WTC11 (cell line): ENCODE measurements at regions not wholly inside any gene's neighbourhood (a gene's known extent, or its start where the extent isn't known, plus 50 kb on each side); places are given as distances from the start of the nearest gene placed in this dataset.

ENCODE experiments used
- ATAC-seq: fragments of 200-7000 bp; cut with Tn5 transposase; 2 replicates; pipeline ENCODE4 v1.10.0; 2021; ENCODE audit warnings: mild to moderate bottlenecking, moderate library complexity
- CTCF ChIA-PET: fragments of 300-600 bp; sonication (Branson Sonifier 250); formaldehyde crosslinking; loops from one replicate; lab custom pipeline; 2021; ENCODE audit warnings: antibody characterized with exemption; lab: Charles Lee
- POLR2A ChIA-PET: fragments of 350-600 bp; sonication (Branson Sonifier 250); formaldehyde crosslinking; loops from one replicate; lab custom pipeline; 2021; ENCODE audit warnings: antibody characterized with exemption; lab: Charles Lee
- DNase-seq: peaks from one replicate; pipeline ENCODE4 v3.0.0; 2021; ENCODE audit warnings: low spot score
- H3K27ac Mint-ChIP-seq: 2 replicates; pipeline ENCODE4 v1.8.0; 2021; ENCODE audit warnings: mixed read lengths
- H3K27me3 Mint-ChIP-seq: 2 replicates; pipeline ENCODE4 v1.8.0; 2021; ENCODE audit warnings: low read depth, mild to moderate bottlenecking, moderate library complexity, mixed read lengths
- H3K36me3 Mint-ChIP-seq: 2 replicates; pipeline ENCODE4 v1.8.0; 2021; ENCODE audit warnings: mixed read lengths
- H3K4me1 Mint-ChIP-seq: 2 replicates; pipeline ENCODE4 v1.8.0; 2022; ENCODE audit warnings: mixed read lengths
- H3K4me3 Mint-ChIP-seq: 2 replicates; pipeline ENCODE4 v1.8.0; 2021; ENCODE audit warnings: mild to moderate bottlenecking, moderate library complexity, mixed read lengths
- H3K9me3 Mint-ChIP-seq: 2 replicates; pipeline ENCODE4 v1.8.0; 2021; ENCODE audit warnings: mixed read lengths
- ATF1 ChIP-seq: sonication (generic); formaldehyde crosslinking; IDR thresholded peaks from 2 replicates; pipeline ENCODE4 v1.8.1; 2023; ENCODE audit warnings: mild to moderate bottlenecking, moderate library complexity, missing genetic modification reagents
- CBFB ChIP-seq: sonication (generic); formaldehyde crosslinking; IDR thresholded peaks from 2 replicates; pipeline ENCODE4 v1.8.1; 2022; ENCODE audit warnings: mild to moderate bottlenecking, low read depth, missing genetic modification reagents
- ELF4 ChIP-seq: sonication (generic); formaldehyde crosslinking; IDR thresholded peaks from 2 replicates; pipeline ENCODE4 v1.8.1; 2022; ENCODE audit warnings: low read depth, mild to moderate bottlenecking, moderate library complexity, missing genetic modification reagents
- ERG ChIP-seq: fragments of 250-450 bp; sonication (Bioruptor Pico); IDR thresholded peaks from 2 replicates; pipeline ENCODE4 v1.8.0; 2021; ENCODE audit warnings: mild to moderate bottlenecking
- ESRRA ChIP-seq: sonication (generic); formaldehyde crosslinking; IDR thresholded peaks from 2 replicates; pipeline ENCODE4 v1.8.1; 2022; ENCODE audit warnings: mild to moderate bottlenecking, missing genetic modification reagents, borderline replicate concordance
- FOXJ3 ChIP-seq: sonication (generic); formaldehyde crosslinking; IDR thresholded peaks from 2 replicates; pipeline ENCODE4 v1.9.0; 2021; ENCODE audit warnings: missing genetic modification reagents, mild to moderate bottlenecking, borderline replicate concordance
- FOXP1 ChIP-seq: sonication (generic); formaldehyde crosslinking; IDR thresholded peaks from 2 replicates; pipeline ENCODE4 v1.8.0; 2022; ENCODE audit warnings: missing genetic modification reagents, mild to moderate bottlenecking, moderate library complexity, borderline replicate concordance
- JAZF1 ChIP-seq: fragments of 250-450 bp; sonication (Bioruptor Pico); IDR thresholded peaks from 2 replicates; pipeline ENCODE4 v1.9.0; 2021; ENCODE audit warnings: moderate library complexity, mild to moderate bottlenecking, inconsistent platforms
- NFE2L1 ChIP-seq: sonication (generic); formaldehyde crosslinking; IDR thresholded peaks from 2 replicates; pipeline ENCODE4 v1.8.1; 2023; ENCODE audit warnings: missing genetic modification reagents
- NR2C2 ChIP-seq: sonication (generic); formaldehyde crosslinking; IDR thresholded peaks from 2 replicates; pipeline ENCODE4 v1.8.0; 2022; ENCODE audit warnings: mild to moderate bottlenecking, missing genetic modification reagents
- NR3C1 ChIP-seq: sonication (generic); formaldehyde crosslinking; conservative IDR thresholded peaks from 2 replicates; pipeline ENCODE4 v1.8.1; 2023; ENCODE audit warnings: low read depth, mild to moderate bottlenecking, missing genetic modification reagents
- OVOL2 ChIP-seq: fragments of 250-450 bp; sonication (Bioruptor Pico); IDR thresholded peaks from 2 replicates; pipeline ENCODE4 v1.9.0; 2021; ENCODE audit warnings: mild to moderate bottlenecking, borderline replicate concordance
- RELA ChIP-seq: sonication (generic); formaldehyde crosslinking; IDR thresholded peaks from 2 replicates; pipeline ENCODE4 v1.8.1; 2022; ENCODE audit warnings: missing genetic modification reagents, mild to moderate bottlenecking, borderline replicate concordance
- RORB ChIP-seq: fragments of 250-450 bp; sonication (Bioruptor Pico); IDR thresholded peaks from 2 replicates; pipeline ENCODE4 v1.9.0; 2021; ENCODE audit warnings: mild to moderate bottlenecking
- SMAD4 ChIP-seq: sonication (generic); formaldehyde crosslinking; IDR thresholded peaks from 2 replicates; pipeline ENCODE4 v1.8.0; 2022; ENCODE audit warnings: mild to moderate bottlenecking, missing genetic modification reagents
- ZNF396 ChIP-seq: fragments of 250-450 bp; sonication (Bioruptor Pico); IDR thresholded peaks from 2 replicates; pipeline ENCODE4 v1.8.0; 2021; ENCODE audit warnings: mild to moderate bottlenecking, moderate library complexity, borderline replicate concordance
- ZNF416 ChIP-seq: fragments of 250-450 bp; sonication (Bioruptor Pico); IDR thresholded peaks from 2 replicates; pipeline ENCODE4 v1.9.0; 2021; ENCODE audit warnings: mild to moderate bottlenecking, inconsistent platforms
- ZNF423 ChIP-seq: fragments of 250-450 bp; sonication (Bioruptor Pico); IDR thresholded peaks from 2 replicates; pipeline ENCODE4 v2.1.2; 2022; ENCODE audit warnings: mild to moderate bottlenecking, moderate library complexity
- TF ChIP-seq, protein P1 (sequence below): sonication (generic); formaldehyde crosslinking; conservative IDR thresholded peaks from 2 replicates; pipeline ENCODE4 v1.8.1; 2023; ENCODE audit warnings: mild to moderate bottlenecking, low read depth, missing genetic modification reagents, moderate library complexity
- TF ChIP-seq, protein P2 (sequence below): sonication (generic); formaldehyde crosslinking; IDR thresholded peaks from 2 replicates; pipeline ENCODE4 v1.8.0; 2022; ENCODE audit warnings: missing genetic modification reagents
- TF ChIP-seq, protein P3 (sequence below): sonication (generic); formaldehyde crosslinking; conservative IDR thresholded peaks from 2 replicates; pipeline ENCODE4 v1.8.1; 2022; ENCODE audit warnings: mild to moderate bottlenecking, missing genetic modification reagents

DNA sequence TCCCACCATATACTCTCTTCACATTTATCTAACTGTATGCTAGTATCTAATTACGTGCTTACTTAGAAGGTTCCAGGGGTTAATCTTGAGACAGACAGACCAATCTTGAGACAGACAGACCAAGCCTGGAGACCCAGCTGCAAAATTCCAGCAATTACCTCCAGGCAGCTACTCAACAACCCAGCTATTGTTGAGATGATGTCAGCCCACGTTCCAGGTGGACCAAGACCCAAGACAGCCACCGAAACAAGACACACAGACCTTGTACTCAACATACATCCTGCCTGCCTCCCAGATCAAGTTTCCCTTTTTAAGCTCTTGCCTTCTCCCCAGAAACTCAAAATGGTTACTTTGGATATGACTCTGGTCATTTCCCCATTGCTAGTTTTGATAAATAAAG is 64.9 kb upstream of the VASH1 start (continued):
- no peak for TF ChIP-seq ESRRA (CRISPR knock-in tag)
- TF ChIP-seq SMAD4 (CRISPR knock-in tag): no peak
- TF ChIP-seq ZNF423 (CRISPR knock-in tag): no peak
- TF ChIP-seq, protein P1, sequence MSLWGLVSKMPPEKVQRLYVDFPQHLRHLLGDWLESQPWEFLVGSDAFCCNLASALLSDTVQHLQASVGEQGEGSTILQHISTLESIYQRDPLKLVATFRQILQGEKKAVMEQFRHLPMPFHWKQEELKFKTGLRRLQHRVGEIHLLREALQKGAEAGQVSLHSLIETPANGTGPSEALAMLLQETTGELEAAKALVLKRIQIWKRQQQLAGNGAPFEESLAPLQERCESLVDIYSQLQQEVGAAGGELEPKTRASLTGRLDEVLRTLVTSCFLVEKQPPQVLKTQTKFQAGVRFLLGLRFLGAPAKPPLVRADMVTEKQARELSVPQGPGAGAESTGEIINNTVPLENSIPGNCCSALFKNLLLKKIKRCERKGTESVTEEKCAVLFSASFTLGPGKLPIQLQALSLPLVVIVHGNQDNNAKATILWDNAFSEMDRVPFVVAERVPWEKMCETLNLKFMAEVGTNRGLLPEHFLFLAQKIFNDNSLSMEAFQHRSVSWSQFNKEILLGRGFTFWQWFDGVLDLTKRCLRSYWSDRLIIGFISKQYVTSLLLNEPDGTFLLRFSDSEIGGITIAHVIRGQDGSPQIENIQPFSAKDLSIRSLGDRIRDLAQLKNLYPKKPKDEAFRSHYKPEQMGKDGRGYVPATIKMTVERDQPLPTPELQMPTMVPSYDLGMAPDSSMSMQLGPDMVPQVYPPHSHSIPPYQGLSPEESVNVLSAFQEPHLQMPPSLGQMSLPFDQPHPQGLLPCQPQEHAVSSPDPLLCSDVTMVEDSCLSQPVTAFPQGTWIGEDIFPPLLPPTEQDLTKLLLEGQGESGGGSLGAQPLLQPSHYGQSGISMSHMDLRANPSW (CRISPR knock-in tag): no peak
- TF ChIP-seq NR3C1: no peak
- no peak for TF ChIP-seq ZNF416 (CRISPR knock-in tag)
- TF ChIP-seq CBFB: no peak

- H3K4me1 Mint-ChIP-seq: no peaks in the 10 kb centered on the region
- ChIA-PET POLR2A (no interaction called here), CTCF (interaction anchor here (1.5 to 1.7 kb wide), 2 partner anchors 14 to 88 kb away, joined by 7 to 8 read pairs; no protein-coding TSS in a partner anchor)
- H3K9me3 Mint-ChIP-seq: peaks cover 11% of the 10 kb centered on the region
- ATAC-seq (no peak), DNase-seq (no peak)
- TF ChIP-seq ZNF396 (no peak), NFE2L1 (CRISPR knock-in tag) (no peak), JAZF1 (CRISPR knock-in tag) (no peak)
- H3K27ac Mint-ChIP-seq: no peak overlapping the region
- no peaks in the 10 kb centered on the region for H3K27me3 Mint-ChIP-seq
- no peak overlapping the region for H3K4me3 Mint-ChIP-seq
- no peaks in the 10 kb centered on the region for H3K36me3 Mint-ChIP-seq
These were observed 64.5 kb upstream of the VASH1 start for GRCh38 chr14:76696791-76697190.

DNA sequence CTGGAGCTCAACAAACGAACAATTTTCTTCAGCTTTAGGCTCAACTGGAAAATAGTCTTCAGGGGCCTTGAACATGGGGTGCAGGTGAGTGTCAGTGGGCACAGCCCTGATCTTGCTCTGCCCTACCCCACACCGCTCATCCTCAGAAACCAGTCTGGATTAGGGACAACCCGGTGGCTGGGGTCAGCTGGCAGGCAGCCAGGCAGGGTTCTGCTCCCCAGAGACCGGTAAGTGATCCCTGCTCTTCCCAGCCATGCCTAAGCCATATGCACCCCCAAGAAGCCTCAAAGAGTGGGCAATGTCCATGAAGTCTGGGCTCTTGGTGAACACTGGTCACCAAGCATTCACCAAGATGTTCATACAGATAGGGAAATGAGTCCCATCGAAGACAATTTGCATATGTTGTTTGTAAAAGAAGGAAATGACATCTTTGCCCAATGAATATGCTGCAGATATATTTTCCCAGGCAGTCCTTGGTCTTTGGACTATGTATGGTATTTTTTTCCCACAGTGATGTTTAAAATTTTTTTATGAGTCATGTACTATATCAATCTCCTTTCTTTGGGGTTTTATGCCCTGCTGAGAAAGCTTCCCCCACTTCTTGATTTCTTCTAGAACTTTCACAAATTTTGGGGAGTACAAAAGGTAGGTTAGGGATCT is 63.9 kb upstream of the VASH1 start:
- H3K4me3 Mint-ChIP-seq: no peak overlapping the region
- H3K27me3 Mint-ChIP-seq: no peaks in the 10 kb centered on the region
- H3K36me3 Mint-ChIP-seq: no peaks in the 10 kb centered on the region
- ATAC-seq: no peak
- no peak overlapping the region for H3K27ac Mint-ChIP-seq
- no peaks in the 10 kb centered on the region for H3K4me1 Mint-ChIP-seq
- H3K9me3 Mint-ChIP-seq: peaks cover 11% of the 10 kb centered on the region
- TF ChIP-seq ATF1: no peak
- no peak for TF ChIP-seq OVOL2 (CRISPR knock-in tag)
- CTCF ChIA-PET: interaction anchor here (1.5 to 1.7 kb wide), 2 partner anchors 13 to 87 kb away, joined by 7 to 8 read pairs; no protein-coding TSS in a partner anchor
- DNase-seq: no peak
- POLR2A ChIA-PET: no interaction called here

DNA sequence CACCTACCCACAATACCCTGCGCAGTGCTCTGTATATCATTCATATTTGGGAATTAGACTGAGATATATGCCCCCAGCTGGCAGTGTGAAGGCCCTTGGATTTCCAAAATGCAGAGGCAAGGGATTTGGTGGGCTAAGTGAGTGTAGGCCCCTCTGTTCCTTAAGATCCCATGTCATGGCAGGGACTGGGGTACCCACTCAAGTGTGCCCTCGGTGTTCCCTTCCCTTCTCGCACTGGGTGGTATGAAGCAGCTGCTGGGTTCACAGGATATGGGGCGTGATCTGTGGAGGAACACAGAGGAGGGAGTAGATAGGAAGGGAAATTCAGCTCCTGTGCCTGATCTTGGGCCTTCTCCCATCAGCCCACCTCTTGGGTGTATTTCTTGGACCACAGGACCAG is 63.1 kb upstream of the VASH1 start:
- CTCF ChIA-PET: no interaction called here
- H3K4me1 Mint-ChIP-seq: no peaks in the 10 kb centered on the region
- ATAC-seq: no peak

GRCh38 chr14:76698631-76699030 is 62.6 kb upstream of the VASH1 start:
- CTCF ChIA-PET: no interaction called here
- Mint-ChIP-seq H3K27ac (no peak overlapping the region), H3K4me3 (no peak overlapping the region)

More for the DNA sequence above, 63.1 kb upstream of the VASH1 start:
- H3K27me3 Mint-ChIP-seq: no peaks in the 10 kb centered on the region
- H3K27ac Mint-ChIP-seq: no peak overlapping the region
- no peaks in the 10 kb centered on the region for H3K36me3 Mint-ChIP-seq
- DNase-seq: no peak
- POLR2A ChIA-PET: no interaction called here
- no peak for TF ChIP-seq RORB (CRISPR knock-in tag)
- TF ChIP-seq ERG: no peak
- peaks cover 11% of the 10 kb centered on the region for H3K9me3 Mint-ChIP-seq
- H3K4me3 Mint-ChIP-seq: no peak overlapping the region

More at GRCh38 chr14:76698631-76699030, 62.6 kb upstream of the VASH1 start:
- no peaks in the 10 kb centered on the region for H3K36me3 Mint-ChIP-seq
- DNase-seq: no peak
- H3K4me1 Mint-ChIP-seq: no peaks in the 10 kb centered on the region
- POLR2A ChIA-PET: no interaction called here
- TF ChIP-seq FOXP1 (CRISPR knock-in tag) (no peak), NR2C2 (CRISPR knock-in tag) (no peak), ELF4 (no peak), FOXJ3 (CRISPR knock-in tag) (no peak), RELA (CRISPR knock-in tag) (no peak)
- TF ChIP-seq, protein P2, sequence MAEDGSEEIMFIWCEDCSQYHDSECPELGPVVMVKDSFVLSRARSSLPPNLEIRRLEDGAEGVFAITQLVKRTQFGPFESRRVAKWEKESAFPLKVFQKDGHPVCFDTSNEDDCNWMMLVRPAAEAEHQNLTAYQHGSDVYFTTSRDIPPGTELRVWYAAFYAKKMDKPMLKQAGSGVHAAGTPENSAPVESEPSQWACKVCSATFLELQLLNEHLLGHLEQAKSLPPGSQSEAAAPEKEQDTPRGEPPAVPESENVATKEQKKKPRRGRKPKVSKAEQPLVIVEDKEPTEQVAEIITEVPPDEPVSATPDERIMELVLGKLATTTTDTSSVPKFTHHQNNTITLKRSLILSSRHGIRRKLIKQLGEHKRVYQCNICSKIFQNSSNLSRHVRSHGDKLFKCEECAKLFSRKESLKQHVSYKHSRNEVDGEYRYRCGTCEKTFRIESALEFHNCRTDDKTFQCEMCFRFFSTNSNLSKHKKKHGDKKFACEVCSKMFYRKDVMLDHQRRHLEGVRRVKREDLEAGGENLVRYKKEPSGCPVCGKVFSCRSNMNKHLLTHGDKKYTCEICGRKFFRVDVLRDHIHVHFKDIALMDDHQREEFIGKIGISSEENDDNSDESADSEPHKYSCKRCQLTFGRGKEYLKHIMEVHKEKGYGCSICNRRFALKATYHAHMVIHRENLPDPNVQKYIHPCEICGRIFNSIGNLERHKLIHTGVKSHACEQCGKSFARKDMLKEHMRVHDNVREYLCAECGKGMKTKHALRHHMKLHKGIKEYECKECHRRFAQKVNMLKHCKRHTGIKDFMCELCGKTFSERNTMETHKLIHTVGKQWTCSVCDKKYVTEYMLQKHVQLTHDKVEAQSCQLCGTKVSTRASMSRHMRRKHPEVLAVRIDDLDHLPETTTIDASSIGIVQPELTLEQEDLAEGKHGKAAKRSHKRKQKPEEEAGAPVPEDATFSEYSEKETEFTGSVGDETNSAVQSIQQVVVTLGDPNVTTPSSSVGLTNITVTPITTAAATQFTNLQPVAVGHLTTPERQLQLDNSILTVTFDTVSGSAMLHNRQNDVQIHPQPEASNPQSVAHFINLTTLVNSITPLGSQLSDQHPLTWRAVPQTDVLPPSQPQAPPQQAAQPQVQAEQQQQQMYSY: no peak
- TF ChIP-seq, protein P3, sequence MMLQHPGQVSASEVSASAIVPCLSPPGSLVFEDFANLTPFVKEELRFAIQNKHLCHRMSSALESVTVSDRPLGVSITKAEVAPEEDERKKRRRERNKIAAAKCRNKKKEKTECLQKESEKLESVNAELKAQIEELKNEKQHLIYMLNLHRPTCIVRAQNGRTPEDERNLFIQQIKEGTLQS (CRISPR knock-in tag): no peak
- H3K9me3 Mint-ChIP-seq: peaks cover 11% of the 10 kb centered on the region
- no peak for ATAC-seq
- H3K27me3 Mint-ChIP-seq: no peaks in the 10 kb centered on the region
